OCI-LY1 (cell line): ENCODE measurements at regions not wholly inside any gene's neighbourhood (a gene's known extent, or its start where the extent isn't known, plus 50 kb on each side); places are given as distances from the start of the nearest gene placed in this dataset.

Source experiments
- CTCF ChIP-seq: fragments of 200-600 bp; sonication (generic), shearing (Covaris generic); IDR thresholded peaks from 2 replicates; pipeline ENCODE4 v1.5.1; 2017; ENCODE audit warnings: mild to moderate bottlenecking, antibody characterized with exemption, low read length, moderate library complexity, mixed read lengths
- EZH2 ChIP-seq: fragments of 200-600 bp; sonication (generic), shearing (Covaris generic); IDR thresholded peaks from 2 replicates; pipeline ENCODE4 v1.8.0; 2017; ENCODE audit warnings: borderline replicate concordance, mixed run types, mild to moderate bottlenecking, antibody characterized with exemption, low read length, moderate library complexity, mixed read lengths

DNA sequence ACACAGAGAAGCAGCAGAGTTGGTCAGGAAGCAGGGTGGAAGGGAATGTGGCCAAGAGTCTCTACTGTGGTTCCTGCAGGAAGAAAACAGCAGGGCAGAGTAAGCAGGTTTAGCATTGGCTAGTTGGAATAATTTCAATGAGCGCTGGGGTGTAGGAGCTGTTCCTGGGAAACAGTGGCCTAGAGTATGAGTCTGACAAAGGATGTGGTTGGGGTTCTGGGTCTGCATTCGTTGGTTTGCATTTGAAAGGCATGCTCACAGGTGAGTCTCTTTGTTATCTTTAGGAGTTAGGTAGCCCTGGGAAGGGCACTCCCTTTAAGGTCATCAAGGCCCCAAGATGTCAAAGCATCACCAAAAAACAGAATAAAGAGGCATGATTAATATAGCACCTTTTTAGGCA is 911.6 kb upstream of the SLC35B3 start:
- TF ChIP-seq CTCF: no peak
- no peak for TF ChIP-seq EZH2
